ENCODE measurements at regions not wholly inside any gene's neighbourhood (a gene's known extent, or its start where the extent isn't known, plus 50 kb on each side); places are given as distances from the start of the nearest gene placed in this dataset.

- H3K9me3 Mint-ChIP-seq: peaks cover 2% of the 10 kb centered on the region
- no peak for DNase-seq
- no peaks in the 10 kb centered on the region for H3K27me3 Mint-ChIP-seq
- ChIA-PET POLR2A (no interaction called here), CTCF (interaction anchor here (0.6 kb wide), 1 partner anchor 1064 kb away, joined by 3 read pairs; no protein-coding TSS in a partner anchor)
- no peak overlapping the region for H3K27ac Mint-ChIP-seq
- H3K4me3 Mint-ChIP-seq: no peak overlapping the region
- no peaks in the 10 kb centered on the region for H3K36me3 Mint-ChIP-seq (ENCODE audit: low read depth)
- H3K4me1 Mint-ChIP-seq (ENCODE audit: low read depth): no peaks in the 10 kb centered on the region
- no peak for TF ChIP-seq CTCF (IDR thresholded peaks at IDR 0.05)
- no peak for ATAC-seq
- intact Hi-C loops (cut with micrococcal nuclease): no loop called here
Observed at GRCh38 chr16:6629110-6629509, 703.5 kb upstream of the RBFOX1 start.

- H3K4me3 Mint-ChIP-seq: no peak overlapping the region
- intact Hi-C loops (cut with micrococcal nuclease): no loop called here
- CTCF ChIA-PET: no interaction called here
Observed at GRCh38 chr16:6625606-6626005, 707.0 kb upstream of the RBFOX1 start.

GRCh38 chr16:6618874-6619273 is 713.8 kb upstream of the RBFOX1 start:
- ChIA-PET POLR2A (no interaction called here), CTCF (no interaction called here)
- no peak overlapping the region for H3K27ac Mint-ChIP-seq
- no peak for TF ChIP-seq CTCF (IDR thresholded peaks at IDR 0.05)
- no peak for ATAC-seq
- no peaks in the 10 kb centered on the region for H3K36me3 Mint-ChIP-seq (ENCODE audit: low read depth)
- intact Hi-C loops (cut with micrococcal nuclease): no loop called here
- H3K4me1 Mint-ChIP-seq (ENCODE audit: low read depth): no peaks in the 10 kb centered on the region
- H3K4me3 Mint-ChIP-seq: no peak overlapping the region
- peaks cover 3% of the 10 kb centered on the region for H3K9me3 Mint-ChIP-seq
- DNase-seq: no peak
- H3K27me3 Mint-ChIP-seq: no peaks in the 10 kb centered on the region

More at GRCh38 chr16:6625606-6626005, 707.0 kb upstream of the RBFOX1 start:
- DNase-seq (no peak), ATAC-seq (no peak)
- POLR2A ChIA-PET: interaction anchor here (0.6 kb wide), 1 partner anchor 10 kb away, joined by 3 read pairs; no protein-coding TSS in a partner anchor
- Mint-ChIP-seq H3K27me3 (no peaks in the 10 kb centered on the region), H3K36me3 (ENCODE audit: low read depth) (no peaks in the 10 kb centered on the region), H3K27ac (no peak overlapping the region), H3K9me3 (peaks cover 4% of the 10 kb centered on the region), H3K4me1 (ENCODE audit: low read depth) (no peaks in the 10 kb centered on the region)
- no peak for TF ChIP-seq CTCF (IDR thresholded peaks at IDR 0.05)

GRCh38 chr16:6616746-6617145 is 715.9 kb upstream of the RBFOX1 start:
- ChIA-PET CTCF (no interaction called here), POLR2A (no interaction called here)
- Mint-ChIP-seq H3K9me3 (peaks cover 3% of the 10 kb centered on the region), H3K27ac (no peak overlapping the region), H3K4me3 (no peak overlapping the region), H3K36me3 (ENCODE audit: low read depth) (no peaks in the 10 kb centered on the region), H3K27me3 (no peaks in the 10 kb centered on the region), H3K4me1 (ENCODE audit: low read depth) (no peaks in the 10 kb centered on the region)
- no peak for DNase-seq
- intact Hi-C loops (cut with micrococcal nuclease): no loop called here
- ATAC-seq: no peak
- no peak for TF ChIP-seq CTCF (IDR thresholded peaks at IDR 0.05)

- H3K4me1 Mint-ChIP-seq (ENCODE audit: low read depth): no peaks in the 10 kb centered on the region
- H3K27ac Mint-ChIP-seq: no peak overlapping the region
- H3K4me3 Mint-ChIP-seq: no peak overlapping the region
- H3K27me3 Mint-ChIP-seq: no peaks in the 10 kb centered on the region
- TF ChIP-seq CTCF (IDR thresholded peaks at IDR 0.05): no peak
- POLR2A ChIA-PET: interaction anchor here (0.6 kb wide), 1 partner anchor 10 kb away, joined by 3 read pairs; no protein-coding TSS in a partner anchor
- peaks cover 2% of the 10 kb centered on the region for H3K9me3 Mint-ChIP-seq
- no peak for ATAC-seq
- DNase-seq: no peak
- no peaks in the 10 kb centered on the region for H3K36me3 Mint-ChIP-seq (ENCODE audit: low read depth)
- intact Hi-C loops (cut with micrococcal nuclease): no loop called here
- CTCF ChIA-PET: no interaction called here
Observed at GRCh38 chr16:6615636-6616035, 717.0 kb upstream of the RBFOX1 start.

All from activated CD8-positive, alpha-beta T cell treated with anti-CD3 and anti-CD28 coated beads for 36 hours (primary cell).